ENCODE measurements at regions not wholly inside any gene's neighbourhood (a gene's known extent, or its start where the extent isn't known, plus 50 kb on each side); places are given as distances from the start of the nearest gene placed in this dataset.

DNA sequence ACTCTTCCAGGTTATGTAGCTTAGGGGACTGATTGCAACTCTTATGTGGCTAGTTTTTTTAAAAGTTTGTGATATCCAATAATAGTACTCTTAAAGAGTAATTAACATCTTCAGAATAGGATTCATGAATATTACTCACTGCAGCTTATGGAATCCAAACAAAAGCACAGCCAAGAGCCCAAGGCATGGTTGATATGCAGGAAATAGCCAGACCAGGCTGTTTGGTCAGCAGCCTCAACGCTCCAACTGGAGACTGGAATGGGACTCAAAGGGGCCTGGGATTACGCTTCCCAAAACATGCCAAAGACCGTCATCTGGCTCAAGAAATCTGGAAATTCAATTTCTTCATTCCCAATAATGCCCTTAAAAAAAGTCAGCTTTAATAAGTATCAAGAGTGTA is 268.6 kb downstream of the SEC61B start:
- WGBS (ENCODE audit: low lambda C conversion rate) = 46% methylated on average over 3 of the region's 3 CpGs
- DNase-seq (ENCODE audit: low spot score) (no peak), FAIRE-seq (no peak), ATAC-seq (no peak)
- H3K27me3 ChIP-seq (ENCODE audit: control insufficient read depth in 1 of 2, insufficient read depth in 2 of 2, low read length in 2 of 2) = peaks cover 0 to 3% of the 10 kb centered on the region in 2 experiments; a peak in 1 of 5 replicates
- no peak overlapping the region for H3K9ac ChIP-seq (ENCODE audit: insufficient read depth, low read depth, low read length)
- H3K4me2 ChIP-seq (ENCODE audit: low read depth, low read length) = no peak overlapping the region
- no peak overlapping the region for H3K27ac ChIP-seq (ENCODE audit: extremely low read length, insufficient read depth, low read length)
- H3K79me2 ChIP-seq (ENCODE audit: insufficient read depth, low read length) = no peaks in the 10 kb centered on the region
- in situ Hi-C loops (cut with HindIII; ENCODE audit: extremely low pct_ligation_motif_present, low pct_unique_long_range_greater_than_20kb) = no loop called here
- POLR2A ChIA-PET = no interaction called here
- H3K4me1 ChIP-seq (ENCODE audit: insufficient read depth, low read length) = no peaks in the 10 kb centered on the region
- H3K36me3 ChIP-seq (replicated peaks in 1 of 2; ENCODE audit: control insufficient read depth in 1 of 2, insufficient read depth in 2 of 2, low read length in 2 of 2) = no peaks in the 10 kb centered on the region
- no TSS peak for BruUV-seq (replicated peaks)
- no peak overlapping the region for H2AFZ ChIP-seq (ENCODE audit: low read length)
- no peaks in the 10 kb centered on the region for H4K20me1 ChIP-seq (ENCODE audit: insufficient read depth, low read length)
- H3K9me3 ChIP-seq (ENCODE audit: low read length) = no peaks in the 10 kb centered on the region
- H3K4me3 ChIP-seq (replicated peaks in 1 of 3; ENCODE audit: insufficient read depth in 1 of 3, low read depth in 2 of 3, low read length in 3 of 3) = no peak overlapping the region
- TF ChIP-seq, protein P1, sequence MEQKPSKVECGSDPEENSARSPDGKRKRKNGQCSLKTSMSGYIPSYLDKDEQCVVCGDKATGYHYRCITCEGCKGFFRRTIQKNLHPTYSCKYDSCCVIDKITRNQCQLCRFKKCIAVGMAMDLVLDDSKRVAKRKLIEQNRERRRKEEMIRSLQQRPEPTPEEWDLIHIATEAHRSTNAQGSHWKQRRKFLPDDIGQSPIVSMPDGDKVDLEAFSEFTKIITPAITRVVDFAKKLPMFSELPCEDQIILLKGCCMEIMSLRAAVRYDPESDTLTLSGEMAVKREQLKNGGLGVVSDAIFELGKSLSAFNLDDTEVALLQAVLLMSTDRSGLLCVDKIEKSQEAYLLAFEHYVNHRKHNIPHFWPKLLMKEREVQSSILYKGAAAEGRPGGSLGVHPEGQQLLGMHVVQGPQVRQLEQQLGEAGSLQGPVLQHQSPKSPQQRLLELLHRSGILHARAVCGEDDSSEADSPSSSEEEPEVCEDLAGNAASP (CRISPR knock-in tag; IDR thresholded peaks at IDR 0.05; ENCODE audit: borderline replicate concordance) = no peak
- TF ChIP-seq ZKSCAN8 (CRISPR knock-in tag; IDR thresholded peaks at IDR 0.05; ENCODE audit: borderline replicate concordance) (no peak), SRY (CRISPR knock-in tag; IDR thresholded peaks at IDR 0.05) (no peak), NR1H2 (CRISPR knock-in tag; IDR thresholded peaks at IDR 0.05; ENCODE audit: borderline replicate concordance, low read depth) (no peak), EHMT2 (IDR thresholded peaks at IDR 0.05; ENCODE audit: borderline replicate concordance, low read depth, low read length) (no peak), ISX (CRISPR knock-in tag; conservative IDR thresholded peaks at IDR 0.05) (no peak), NCOR1 (IDR thresholded peaks at IDR 0.05; ENCODE audit: borderline replicate concordance, low read length) (no peak), KDM1A (CRISPR knock-in tag; IDR thresholded peaks at IDR 0.05) (no peak)
- TF ChIP-seq, protein P2, sequence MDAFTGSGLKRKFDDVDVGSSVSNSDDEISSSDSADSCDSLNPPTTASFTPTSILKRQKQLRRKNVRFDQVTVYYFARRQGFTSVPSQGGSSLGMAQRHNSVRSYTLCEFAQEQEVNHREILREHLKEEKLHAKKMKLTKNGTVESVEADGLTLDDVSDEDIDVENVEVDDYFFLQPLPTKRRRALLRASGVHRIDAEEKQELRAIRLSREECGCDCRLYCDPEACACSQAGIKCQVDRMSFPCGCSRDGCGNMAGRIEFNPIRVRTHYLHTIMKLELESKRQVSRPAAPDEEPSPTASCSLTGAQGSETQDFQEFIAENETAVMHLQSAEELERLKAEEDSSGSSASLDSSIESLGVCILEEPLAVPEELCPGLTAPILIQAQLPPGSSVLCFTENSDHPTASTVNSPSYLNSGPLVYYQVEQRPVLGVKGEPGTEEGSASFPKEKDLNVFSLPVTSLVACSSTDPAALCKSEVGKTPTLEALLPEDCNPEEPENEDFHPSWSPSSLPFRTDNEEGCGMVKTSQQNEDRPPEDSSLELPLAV (CRISPR knock-in tag; conservative IDR thresholded peaks at IDR 0.05; ENCODE audit: low read depth) = no peak
- TF ChIP-seq, protein P3, sequence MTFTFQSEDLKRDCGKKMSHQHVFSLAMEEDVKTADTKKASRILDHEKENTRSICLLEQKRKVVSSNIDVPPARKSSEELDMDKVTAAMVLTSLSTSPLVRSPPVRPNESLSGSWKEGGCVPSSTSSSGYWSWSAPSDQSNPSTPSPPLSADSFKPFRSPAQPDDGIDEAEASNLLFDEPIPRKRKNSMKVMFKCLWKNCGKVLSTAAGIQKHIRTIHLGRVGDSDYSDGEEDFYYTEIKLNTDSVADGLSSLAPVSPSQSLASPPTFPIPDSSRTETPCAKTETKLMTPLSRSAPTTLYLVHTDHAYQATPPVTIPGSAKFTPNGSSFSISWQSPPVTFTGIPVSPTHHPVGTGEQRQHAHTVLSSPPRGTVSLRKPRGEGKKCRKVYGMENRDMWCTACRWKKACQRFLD (CRISPR knock-in tag; IDR thresholded peaks at IDR 0.05; ENCODE audit: borderline replicate concordance) = no peak
- TF ChIP-seq, protein P4, sequence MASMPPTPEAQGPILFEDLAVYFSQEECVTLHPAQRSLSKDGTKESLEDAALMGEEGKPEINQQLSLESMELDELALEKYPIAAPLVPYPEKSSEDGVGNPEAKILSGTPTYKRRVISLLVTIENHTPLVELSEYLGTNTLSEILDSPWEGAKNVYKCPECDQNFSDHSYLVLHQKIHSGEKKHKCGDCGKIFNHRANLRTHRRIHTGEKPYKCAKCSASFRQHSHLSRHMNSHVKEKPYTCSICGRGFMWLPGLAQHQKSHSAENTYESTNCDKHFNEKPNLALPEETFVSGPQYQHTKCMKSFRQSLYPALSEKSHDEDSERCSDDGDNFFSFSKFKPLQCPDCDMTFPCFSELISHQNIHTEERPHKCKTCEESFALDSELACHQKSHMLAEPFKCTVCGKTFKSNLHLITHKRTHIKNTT (CRISPR knock-in tag; IDR thresholded peaks at IDR 0.05) = no peak
- intact Hi-C loops (cut with micrococcal nuclease; ENCODE audit: unreplicated experiment) = no loop called here
- CTCF ChIA-PET (ENCODE audit: low intra/inter-chr PET ratio, low total read pairs) = no interaction called here
